NOMO-1 treated with dmso at 0.1 percent for 144 hours (cell line): ENCODE measurements at regions not wholly inside any gene's neighbourhood (a gene's known extent, or its start where the extent isn't known, plus 50 kb on each side); places are given as distances from the start of the nearest gene placed in this dataset.
"Not testable (repeated sequence)": the region's sequence is repeated elsewhere in the genome, so short reads cannot be mapped to it uniquely, and the experiment has no call there.

Source experiments
- DNase-seq: peaks from one replicate; lab custom pipeline; 2025; ENCODE audit not compliant: unreplicated experiment; lab: John Stamatoyannopoulos, UW

- no peak for DNase-seq
Observed at GRCh38 chr18:4557502-4557901, 102.4 kb upstream of the DLGAP1 start.

- DNase-seq, result no peak
Observed at GRCh38 chr18:4551001-4551360, 95.9 kb upstream of the DLGAP1 start.

- no peak for DNase-seq
Observed at GRCh38 chr18:4549164-4549872, 94.2 kb upstream of the DLGAP1 start.

GRCh38 chr18:4547126-4547525 is 92.0 kb upstream of the DLGAP1 start:
- no peak for DNase-seq

- no peak for DNase-seq
Observed at GRCh38 chr18:4544142-4544541, 89.0 kb upstream of the DLGAP1 start.

- no peak for DNase-seq
Observed at GRCh38 chr18:4543711-4544110, 88.6 kb upstream of the DLGAP1 start.

GRCh38 chr18:4541588-4541987 is 86.5 kb upstream of the DLGAP1 start:
- no peak for DNase-seq

- DNase-seq, result no peak
Observed at GRCh38 chr18:4536447-4536846, 81.3 kb upstream of the DLGAP1 start.

GRCh38 chr18:4528405-4528804 is 73.3 kb upstream of the DLGAP1 start:
- DNase-seq, result no peak

- DNase-seq, result not testable (repeated sequence)
Observed at GRCh38 chr18:4527826-4528225, 72.7 kb upstream of the DLGAP1 start.

GRCh38 chr18:4524096-4524495 is 69.0 kb upstream of the DLGAP1 start:
- no peak for DNase-seq

- DNase-seq, result no peak
Observed at GRCh38 chr18:4511166-4511565, 56.1 kb upstream of the DLGAP1 start.

- DNase-seq, result no peak
Observed at GRCh38 chr18:4510711-4511110, 55.6 kb upstream of the DLGAP1 start.

- DNase-seq, result no peak
Observed at GRCh38 chr18:4510160-4510559, 55.1 kb upstream of the DLGAP1 start.
